NCI-H345 treated with DMSO at 0.1 percent for 48 hours (cell line): ENCODE measurements at regions not wholly inside any gene's neighbourhood (a gene's known extent, or its start where the extent isn't known, plus 50 kb on each side); places are given as distances from the start of the nearest gene placed in this dataset.

Experiments used
- DNase-seq: peaks from one replicate; lab custom pipeline; 2025; ENCODE audit not compliant: unreplicated experiment; lab: John Stamatoyannopoulos, UW

DNA sequence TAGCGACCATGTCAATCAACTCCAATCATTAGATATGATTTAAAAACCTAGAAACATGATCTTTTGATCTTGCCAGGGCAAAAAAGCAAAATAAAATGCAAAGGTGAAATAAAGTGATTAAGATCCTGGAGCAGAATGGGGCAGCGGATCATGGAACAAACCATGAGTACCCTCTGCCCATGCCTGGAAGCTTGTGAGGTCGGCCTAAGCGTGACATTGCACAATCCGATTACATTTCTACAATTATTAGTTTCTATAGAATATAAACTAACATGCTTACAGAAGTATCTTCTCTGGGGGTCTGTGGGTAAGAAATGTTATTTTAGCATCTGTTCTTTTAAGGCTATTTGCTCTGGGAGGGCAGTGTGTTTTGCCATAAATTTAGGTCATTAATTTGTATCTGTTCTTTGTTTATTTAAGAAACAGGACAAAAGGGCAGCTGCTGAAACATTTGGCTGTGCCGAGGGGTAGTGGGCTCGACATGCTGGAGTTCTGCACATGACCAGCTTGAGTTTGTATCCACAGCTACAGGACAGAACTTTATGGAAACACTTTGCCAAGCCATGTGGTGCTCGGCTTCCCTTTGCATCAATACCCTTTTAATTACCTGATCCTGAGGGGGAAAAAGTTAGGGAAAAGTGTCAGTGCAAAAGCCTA, 55.9 kb downstream of the ZBTB18 start:
- no peak for DNase-seq

DNA sequence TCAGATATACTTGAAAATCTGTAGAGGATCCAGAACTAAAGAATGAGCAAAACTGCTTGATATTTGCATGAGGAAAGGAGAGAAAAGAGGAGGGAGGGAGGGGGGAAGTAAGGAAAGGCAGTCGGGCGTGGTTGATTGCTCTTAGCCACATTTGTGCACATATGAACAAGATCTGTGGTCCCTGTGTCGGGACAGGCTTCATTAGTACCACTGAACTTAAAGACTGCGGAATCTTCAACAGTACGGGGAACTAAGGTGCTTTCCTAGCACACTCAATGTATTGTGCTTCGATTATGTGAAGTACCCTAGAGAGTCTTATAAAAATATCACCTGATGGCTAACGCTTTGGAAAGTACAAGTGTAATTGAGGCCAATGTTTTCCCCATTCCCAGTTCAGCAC, 59.9 kb downstream of the ZBTB18 start:
- no peak for DNase-seq

DNA sequence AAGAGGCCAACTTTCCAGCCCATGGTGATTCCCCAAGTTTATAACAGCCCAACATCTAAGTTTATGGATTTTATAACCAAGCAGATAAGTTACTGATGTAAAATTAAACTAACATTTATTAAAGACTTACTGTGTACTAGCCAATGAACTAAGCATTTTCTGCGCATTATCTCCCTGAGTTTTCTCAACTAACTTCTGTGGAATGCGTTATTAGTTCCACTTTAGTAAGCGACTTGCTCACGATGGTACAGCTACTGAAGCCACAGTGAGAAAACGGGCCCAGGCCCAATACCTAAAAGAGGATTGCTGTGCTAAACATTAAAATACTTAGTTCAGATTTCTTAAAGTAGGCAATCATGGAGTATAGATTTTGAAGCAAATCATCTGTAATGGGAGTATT, 61.0 kb downstream of the ZBTB18 start:
- DNase-seq: no peak

DNA sequence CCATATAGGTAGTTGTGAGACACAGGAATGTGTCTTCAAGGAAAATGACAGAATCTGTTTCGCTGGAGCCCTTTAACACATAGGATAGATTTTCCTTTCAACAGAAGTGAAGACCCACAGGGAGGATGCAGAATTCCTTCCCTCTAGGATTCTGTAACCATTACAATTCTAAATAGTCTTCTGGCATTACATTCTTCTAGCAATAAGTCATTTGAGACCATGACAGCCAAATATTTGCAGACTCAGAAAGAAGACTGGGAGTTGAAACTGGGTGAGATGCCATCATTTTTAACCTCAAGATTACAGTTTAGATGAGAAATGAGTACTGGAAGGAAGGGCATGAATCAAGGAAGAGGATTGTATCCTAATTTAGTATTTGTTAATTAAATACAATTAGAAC, 61.6 kb downstream of the ZBTB18 start:
- DNase-seq: no peak

DNA sequence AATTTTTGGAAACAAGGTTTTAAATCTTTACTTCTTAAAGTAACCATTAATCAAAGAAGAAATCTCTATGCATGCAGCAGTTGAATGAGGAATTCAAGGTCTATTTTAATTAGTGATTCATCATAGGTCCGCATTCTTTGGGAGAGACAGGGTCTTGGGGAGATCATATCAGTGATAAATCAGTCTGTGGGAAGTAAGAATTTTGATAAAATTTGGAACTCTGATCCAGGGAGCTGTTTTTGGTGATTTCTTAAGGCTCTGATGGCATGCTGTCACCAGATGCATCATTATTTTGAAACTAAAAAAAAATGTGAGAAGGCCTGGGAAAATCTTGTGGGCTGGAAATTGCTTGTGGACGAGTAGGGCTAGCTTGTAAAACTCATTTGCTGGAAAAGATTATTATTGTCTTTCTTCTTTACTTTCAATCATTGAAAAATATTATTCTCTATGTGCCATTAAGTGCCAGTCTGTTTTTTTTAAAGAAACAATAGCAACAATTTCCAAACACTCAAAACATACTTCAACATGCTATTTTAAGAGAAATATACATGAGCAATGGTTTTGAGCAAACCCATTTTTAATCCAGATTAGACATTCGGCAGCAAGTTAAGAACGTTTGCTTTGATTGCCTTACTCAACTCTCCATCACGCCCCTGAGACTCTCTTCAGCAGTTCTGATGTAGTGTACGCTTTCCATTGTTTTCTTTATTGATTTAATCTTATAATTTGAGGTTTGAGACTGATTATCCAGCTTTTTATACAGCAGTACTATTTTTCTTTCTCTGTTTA, 62.6 kb downstream of the ZBTB18 start:
- DNase-seq: no peak

DNA sequence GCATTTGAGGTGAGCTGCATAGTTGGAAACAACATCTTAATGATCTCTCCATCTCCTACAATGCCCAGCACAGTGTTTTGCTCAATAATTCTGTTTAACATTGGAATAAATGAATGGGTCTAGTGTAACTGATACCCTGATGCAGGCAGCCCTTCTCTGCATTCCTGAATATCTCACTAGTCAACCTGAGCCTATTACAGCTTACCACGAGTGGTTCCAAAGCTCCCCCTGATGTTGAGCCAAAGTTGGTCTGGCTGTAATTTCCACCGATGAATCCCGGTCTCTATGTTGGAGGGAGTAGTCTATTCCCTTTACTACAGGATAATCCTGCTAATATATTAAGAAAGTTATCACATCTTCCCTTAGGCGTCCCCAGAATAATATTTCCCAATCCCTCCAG, 63.8 kb downstream of the ZBTB18 start:
- no peak for DNase-seq

DNA sequence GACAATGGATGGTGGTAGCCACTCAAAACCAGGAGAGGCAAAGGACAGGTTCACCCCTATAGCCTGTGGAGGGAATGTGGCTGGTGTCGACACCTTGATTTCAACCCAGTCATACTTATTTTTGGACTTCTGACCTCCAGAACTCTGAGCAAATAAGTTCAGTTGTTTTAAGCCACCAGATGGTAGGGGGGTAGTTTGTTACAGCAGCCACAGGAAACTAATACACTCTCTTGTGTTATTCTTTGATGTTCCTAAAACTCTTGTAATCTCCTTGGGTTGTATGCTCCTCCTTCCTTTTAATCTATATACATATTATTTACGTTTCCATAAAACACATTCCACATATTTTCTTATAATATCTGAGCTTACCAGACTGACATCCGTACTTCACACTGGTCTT, 65.9 kb downstream of the ZBTB18 start:
- DNase-seq: no peak

DNA sequence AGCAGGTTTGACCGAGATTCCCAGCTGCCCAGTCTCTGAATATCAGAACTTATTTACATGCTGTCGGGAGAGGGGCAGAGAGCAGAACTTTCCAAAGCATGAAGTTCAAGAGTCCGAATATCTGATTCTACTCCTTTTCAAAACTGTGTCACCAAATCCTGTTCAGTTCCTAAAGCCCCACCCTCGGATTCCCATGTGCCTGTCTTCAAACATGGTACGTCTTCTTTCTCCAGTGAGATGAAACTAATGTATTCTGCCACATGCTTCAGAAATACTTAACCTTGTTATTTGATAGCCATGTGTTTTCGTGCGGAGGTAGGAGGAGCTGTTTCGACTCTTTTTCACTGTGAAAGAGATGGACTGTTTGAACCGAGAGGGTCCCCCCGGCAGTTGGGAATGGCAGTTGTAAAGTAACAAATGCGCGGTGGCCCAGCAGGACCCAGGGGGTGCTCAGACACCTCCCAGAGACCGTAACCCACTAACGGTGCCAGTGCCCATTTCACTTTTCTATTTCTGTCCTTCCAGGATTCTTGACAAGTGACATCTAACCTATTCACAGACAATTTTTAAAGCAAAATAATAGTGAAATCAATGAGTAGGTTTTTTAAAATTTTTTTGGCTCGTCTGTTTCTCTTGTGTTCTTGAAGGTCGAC, 67.2 kb downstream of the ZBTB18 start:
- DNase-seq: no peak

DNA sequence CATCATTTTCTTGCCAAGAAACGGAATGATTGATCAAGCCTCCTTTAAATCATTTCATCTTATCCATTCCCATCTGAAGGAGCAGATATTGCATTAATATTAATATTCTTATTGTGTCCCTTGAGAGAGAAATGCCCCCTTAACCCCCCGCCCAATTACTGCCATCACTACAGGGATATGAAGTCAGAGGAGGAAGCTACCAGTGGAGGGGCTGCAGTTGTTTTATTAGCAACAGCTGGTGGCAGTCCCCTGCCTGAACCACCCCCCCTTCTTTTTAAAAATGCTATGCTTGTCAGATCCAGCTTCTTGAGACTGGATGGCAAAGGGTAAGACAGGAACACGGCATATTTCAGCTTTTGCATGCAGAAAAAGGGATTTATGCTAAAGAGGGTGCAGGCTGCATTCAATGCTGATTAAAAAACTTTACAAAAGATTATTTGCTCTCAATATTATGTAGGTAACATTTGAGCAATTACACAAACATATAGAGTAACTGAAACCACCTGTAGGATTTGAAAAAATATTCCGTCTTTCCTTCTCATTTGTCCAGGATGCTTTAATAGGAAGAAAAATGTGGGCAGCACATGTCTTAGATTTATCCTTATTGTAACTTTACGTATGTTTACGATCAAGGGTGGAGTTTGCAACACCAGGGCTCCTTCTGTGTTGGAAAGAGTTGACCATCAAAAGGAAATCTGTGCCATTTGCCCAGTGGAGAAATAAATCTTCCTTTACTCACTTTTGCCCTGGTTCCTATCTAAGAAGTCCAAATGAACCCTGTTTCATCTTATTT, 77.7 kb downstream of the ZBTB18 start:
- DNase-seq: no peak

DNA sequence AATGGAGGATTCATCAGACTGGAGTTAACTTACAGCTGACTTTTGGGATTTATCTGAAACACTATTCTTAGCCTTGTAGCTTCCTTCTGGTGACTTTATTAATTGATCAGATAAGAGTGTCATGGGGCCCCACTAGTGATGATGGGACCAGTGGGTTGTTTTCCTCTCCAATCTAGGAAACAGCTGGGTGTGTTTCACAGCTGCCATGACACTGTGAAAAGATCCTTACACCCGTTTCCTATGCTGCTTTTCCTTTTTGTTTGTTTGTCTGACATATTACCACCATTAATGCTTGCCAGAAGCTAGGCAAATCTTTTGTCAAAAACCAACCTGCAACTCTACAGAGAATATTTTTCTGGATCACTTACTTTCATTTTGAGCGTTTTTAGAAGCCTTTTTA, 86.2 kb downstream of the ZBTB18 start:
- DNase-seq: no peak

DNA sequence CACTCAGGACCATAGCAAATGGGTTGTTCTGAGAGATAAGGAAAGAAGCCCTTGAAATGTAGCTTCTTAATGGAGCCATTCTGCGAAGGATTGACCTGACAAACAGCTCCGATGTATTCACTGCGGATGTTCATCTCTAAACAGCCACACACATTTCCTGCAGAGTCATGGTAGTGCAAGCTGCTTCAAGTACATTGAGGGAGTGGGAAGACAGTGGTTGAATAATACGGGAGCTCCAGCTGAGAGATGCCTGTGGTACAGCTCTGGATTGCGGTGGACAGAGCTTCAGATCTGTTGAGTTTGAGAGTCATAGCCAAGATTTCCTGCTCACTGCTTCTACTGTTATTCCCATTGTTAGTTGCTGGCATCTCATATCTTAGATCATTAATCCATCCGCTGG, 86.6 kb downstream of the ZBTB18 start:
- no peak for DNase-seq

DNA sequence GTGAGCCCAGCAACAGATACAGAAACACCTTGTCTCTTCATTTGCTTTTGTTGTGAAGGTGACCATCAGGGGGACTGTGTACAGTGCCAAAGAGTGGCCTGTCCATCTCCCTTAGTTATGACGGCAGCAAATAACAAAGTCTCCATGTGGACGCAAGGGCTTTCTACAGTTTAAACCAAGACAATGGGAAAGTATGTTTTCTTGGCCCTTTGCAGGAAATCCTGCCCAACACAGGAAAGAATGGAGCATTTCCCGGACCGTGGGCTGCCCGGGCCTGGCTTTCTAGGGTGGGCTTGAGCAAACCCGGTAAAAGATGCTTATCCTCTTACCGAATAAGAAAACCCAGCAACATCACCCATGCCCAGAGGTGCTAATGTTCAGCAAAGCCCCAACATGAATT, 87.3 kb downstream of the ZBTB18 start:
- no peak for DNase-seq

DNA sequence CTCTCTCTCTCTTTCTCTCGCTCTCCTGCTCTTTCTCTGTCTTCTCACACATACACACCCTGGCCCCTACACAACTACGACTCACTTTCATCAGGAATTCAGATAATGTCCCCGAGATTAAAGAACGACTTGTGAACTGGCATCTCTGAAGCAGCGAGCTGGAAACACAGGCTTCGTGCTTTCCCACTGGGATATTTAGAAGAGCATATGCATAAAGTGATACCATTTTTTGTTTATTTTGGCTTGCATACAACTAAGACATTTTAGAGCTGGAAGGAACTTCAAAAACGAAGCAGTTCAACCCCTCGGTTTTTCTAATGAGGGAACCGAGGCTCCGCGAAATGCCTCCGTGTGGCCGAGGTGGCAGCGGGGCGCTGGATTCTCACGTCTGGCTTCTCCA, 88.6 kb downstream of the ZBTB18 start:
- DNase-seq: no peak

DNA sequence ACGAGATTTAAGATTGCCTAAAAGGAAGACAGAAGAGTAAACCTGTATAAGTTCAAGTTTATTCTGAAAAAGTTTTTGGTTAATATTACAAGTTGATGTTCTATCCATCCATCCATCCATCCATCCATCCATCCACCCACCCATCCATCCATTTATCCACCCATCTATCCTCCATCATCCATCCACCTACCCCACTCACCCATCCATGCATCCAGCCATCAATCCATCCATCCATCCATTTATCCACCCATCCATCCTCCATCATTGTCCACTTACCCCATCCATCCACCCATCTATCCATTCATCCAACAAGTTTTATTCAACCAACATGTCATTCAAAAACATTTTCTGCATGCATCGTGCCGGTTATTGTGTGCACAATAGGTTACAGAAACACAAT, 89.3 kb downstream of the ZBTB18 start:
- DNase-seq: no peak

DNA sequence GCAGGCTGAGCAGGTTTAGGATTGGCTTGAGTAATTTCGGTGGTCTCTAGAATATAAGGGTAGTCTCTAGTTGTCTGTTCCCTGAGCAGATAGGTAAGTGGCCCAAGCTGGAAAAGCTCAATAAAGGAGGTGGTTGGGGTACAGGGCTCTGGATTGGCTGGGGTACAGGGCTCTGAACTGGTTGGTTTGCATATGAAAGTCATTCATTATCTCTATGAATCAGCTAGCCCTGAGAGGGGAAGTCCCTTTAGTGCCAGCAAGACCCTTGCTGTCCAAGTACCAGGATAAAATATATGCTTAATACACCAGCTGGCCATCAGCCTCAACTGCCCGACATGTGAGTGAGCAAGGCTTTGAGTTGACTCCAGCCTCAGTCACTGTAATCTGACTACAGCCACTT, 93.0 kb downstream of the ZBTB18 start:
- no peak for DNase-seq

DNA sequence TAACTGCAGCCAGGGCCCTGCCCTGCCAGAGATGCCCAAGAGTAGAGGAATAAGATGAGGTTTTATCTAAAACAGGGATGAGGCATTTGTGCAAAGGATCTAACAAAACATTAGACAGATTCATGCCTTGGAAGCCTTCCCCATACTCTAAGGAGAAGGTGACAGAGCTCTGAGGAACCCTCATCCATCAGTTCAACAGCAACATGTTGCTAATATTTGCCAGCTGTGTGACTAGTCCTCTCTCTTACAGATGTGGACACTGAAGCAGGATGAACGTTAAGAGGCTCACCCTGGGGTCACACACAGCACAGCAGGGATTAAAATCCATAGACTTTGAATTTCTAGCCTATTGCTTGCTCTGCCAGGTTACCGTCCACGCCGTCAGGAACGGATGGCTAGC, 99.0 kb downstream of the ZBTB18 start:
- no peak for DNase-seq

DNA sequence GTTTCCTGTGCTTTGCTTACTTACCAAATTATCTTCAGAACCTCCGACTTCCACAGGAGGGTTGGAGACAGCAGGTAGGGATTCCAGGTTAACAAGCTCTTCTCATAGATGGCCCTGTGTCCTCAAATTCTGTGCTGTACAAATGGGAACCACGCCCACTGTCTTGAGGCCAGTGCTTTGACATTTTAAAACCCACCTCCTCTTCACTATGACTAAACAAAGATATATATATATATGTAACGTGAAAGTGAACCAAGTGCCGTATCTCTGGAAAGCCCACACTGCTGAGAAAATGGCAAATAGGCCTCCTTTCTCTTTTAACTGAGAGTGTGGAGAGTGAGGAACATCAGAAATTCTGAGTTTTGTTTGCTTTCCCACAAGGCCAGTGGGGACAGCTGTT, 99.6 kb downstream of the ZBTB18 start:
- DNase-seq: no peak

DNA sequence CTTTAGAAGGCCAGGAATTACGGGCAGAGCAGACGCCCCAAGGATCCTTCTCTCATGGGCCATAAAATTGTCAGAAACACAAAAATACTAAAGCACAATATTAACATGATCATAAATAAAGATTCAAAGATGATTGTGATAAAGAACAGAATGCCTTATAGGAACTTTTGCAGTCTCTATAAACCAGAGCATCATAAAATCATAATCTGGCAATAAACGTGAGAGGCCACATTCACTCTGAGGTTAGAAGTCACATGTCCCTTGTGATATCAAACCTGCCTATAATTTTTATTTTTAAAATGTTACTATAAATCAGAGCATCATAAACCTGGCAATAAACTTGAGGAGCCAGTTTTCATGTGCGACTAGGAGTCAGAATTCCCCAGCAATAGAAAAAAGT, 100.5 kb downstream of the ZBTB18 start:
- DNase-seq: no peak

DNA sequence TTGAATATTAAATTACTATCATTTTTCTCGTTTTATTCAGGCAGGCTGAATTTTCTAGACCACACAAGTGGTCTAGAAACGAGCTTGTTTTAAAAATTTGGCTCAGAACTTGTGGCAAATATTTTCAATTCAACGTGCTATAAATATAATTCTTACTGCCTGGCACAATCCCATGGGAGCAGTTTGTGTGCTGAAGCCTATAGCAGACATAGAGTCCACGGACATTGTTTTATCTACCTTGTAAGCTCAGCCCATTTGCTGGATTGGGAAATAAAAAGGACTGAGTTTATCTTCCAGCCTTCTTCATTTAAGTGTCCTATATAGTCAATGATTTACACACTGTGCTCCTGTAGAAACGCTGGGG, 103.4 kb downstream of the ZBTB18 start:
- no peak for DNase-seq

DNA sequence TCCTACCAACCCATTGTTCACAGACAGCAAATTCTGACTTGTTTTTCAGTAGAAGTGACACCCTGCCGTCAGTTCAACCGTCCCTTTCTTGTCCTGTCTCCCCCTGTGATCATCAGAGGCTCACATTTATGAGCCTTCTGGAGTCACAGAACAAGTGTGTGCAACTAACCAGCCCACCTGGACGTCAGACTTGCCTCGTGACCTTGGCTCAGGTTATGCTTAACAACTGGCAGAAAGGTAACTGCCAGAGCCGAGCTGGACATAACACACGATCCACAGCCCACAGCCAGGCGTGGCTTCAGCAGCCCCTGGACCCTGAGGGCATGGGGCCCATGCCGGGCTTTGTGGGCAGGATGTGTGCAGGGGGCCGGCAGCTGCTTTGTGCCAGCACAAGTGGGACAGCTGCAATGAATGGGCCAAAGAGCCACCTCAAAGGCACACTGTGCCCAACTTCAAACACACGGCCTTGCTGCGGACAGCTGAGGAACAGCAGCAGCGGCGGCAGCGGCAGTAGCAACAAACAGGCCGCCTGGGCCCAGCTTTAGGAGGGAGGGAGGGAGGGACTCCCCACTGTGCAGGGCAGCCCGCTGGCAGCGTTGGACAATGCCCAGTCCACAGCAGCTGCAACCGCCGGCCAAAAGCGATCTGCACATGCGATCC, 103.9 kb downstream of the ZBTB18 start:
- DNase-seq: no peak

DNA sequence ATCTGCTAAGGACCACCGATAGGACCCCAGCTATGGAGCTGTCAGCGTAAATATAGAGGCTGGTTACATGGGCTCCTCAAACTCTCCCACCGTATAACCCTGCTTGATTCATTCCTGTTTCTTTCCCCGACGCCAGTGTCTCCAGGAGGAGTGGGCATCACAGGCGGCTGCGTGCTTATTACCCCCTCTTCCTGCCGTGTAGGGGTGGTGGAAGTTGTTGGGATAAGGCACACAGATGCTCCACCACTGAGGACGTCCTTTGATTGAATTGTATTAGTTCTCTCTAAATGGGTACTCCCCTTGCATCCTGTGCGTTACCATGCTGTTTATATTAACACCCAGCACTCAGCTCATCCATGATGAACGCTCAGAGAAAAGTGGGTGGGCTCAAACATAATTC, 104.6 kb downstream of the ZBTB18 start:
- no peak for DNase-seq
